ENCODE measurements at regions not wholly inside any gene's neighbourhood (a gene's known extent, or its start where the extent isn't known, plus 50 kb on each side); places are given as distances from the start of the nearest gene placed in this dataset.

GRCh38 chr2:12222554-12222953, 476.1 kb downstream of the LPIN1 start:
- DNase-seq: no peak

- no peak for DNase-seq
These were observed 477.3 kb downstream of the LPIN1 start for GRCh38 chr2:12223732-12224131.

GRCh38 chr2:12226653-12227052, 480.2 kb downstream of the LPIN1 start:
- no peak for DNase-seq

- no peak for DNase-seq
These were observed 481.6 kb downstream of the LPIN1 start for GRCh38 chr2:12227941-12228608.

- no peak for DNase-seq
These were observed 484.9 kb downstream of the LPIN1 start for GRCh38 chr2:12231288-12231687.

- no peak for DNase-seq
These were observed 483.9 kb upstream of the TRIB2 start for GRCh38 chr2:12232876-12233275.

- no peak for DNase-seq
These were observed 480.4 kb upstream of the TRIB2 start for GRCh38 chr2:12236136-12236844.

GRCh38 chr2:12240206-12240605, 476.5 kb upstream of the TRIB2 start:
- DNase-seq: no peak

- no peak for DNase-seq
These were observed 473.4 kb upstream of the TRIB2 start for GRCh38 chr2:12243381-12243780.

GRCh38 chr2:12244070-12244469, 472.7 kb upstream of the TRIB2 start:
- no peak for DNase-seq

- no peak for DNase-seq
These were observed 465.6 kb upstream of the TRIB2 start for GRCh38 chr2:12251121-12251520.

- no peak for DNase-seq
These were observed 465.0 kb upstream of the TRIB2 start for GRCh38 chr2:12251749-12252148.

GRCh38 chr2:12253167-12253778, 463.5 kb upstream of the TRIB2 start:
- no peak for DNase-seq

- DNase-seq: no peak
These were observed 462.4 kb upstream of the TRIB2 start for GRCh38 chr2:12254280-12254860.

GRCh38 chr2:12256206-12256605, 460.5 kb upstream of the TRIB2 start:
- DNase-seq: no peak

GRCh38 chr2:12257476-12257875, 459.3 kb upstream of the TRIB2 start:
- no peak for DNase-seq

GRCh38 chr2:12259493-12259892, 457.2 kb upstream of the TRIB2 start:
- DNase-seq: no peak

- DNase-seq: no peak
These were observed 454.6 kb upstream of the TRIB2 start for GRCh38 chr2:12261986-12262680.

GRCh38 chr2:12262681-12263436, 453.9 kb upstream of the TRIB2 start:
- DNase-seq: peak; percentile 8 to 15

GRCh38 chr2:12263730-12264129, 453.0 kb upstream of the TRIB2 start:
- no peak for DNase-seq

GRCh38 chr2:12264146-12264545, 452.6 kb upstream of the TRIB2 start:
- DNase-seq: no peak

GRCh38 chr2:12265646-12266045, 451.1 kb upstream of the TRIB2 start:
- DNase-seq: no peak

GRCh38 chr2:12267042-12267441, 449.7 kb upstream of the TRIB2 start:
- DNase-seq: no peak

All from CD4-positive, alpha-beta T cell treated with Interleukin-4 for 1 hour (primary cell).